Stimulated activated CD4-positive, alpha-beta T cell treated with anti-CD3 and anti-CD28 coated beads, Interleukin-2, amount 100 ng/mL, for 24 hours (primary cell): ENCODE measurements at regions not wholly inside any gene's neighbourhood (a gene's known extent, or its start where the extent isn't known, plus 50 kb on each side); places are given as distances from the start of the nearest gene placed in this dataset.
A peak's percentile ranks its signal among the peaks of the same experiment; 100 is the strongest.
"Not testable (repeated sequence)": the region's sequence is repeated elsewhere in the genome, so short reads cannot be mapped to it uniquely, and the experiment has no call there.

Experiments used
- DNase-seq, 2 donors: peaks; one replicate each; pipeline ENCODE4 v3.0.0-alpha.2; 2020

GRCh38 chr14:34059037-34059924 lies 108.4 kb upstream of the EGLN3 start:
- no peak for DNase-seq

DNA sequence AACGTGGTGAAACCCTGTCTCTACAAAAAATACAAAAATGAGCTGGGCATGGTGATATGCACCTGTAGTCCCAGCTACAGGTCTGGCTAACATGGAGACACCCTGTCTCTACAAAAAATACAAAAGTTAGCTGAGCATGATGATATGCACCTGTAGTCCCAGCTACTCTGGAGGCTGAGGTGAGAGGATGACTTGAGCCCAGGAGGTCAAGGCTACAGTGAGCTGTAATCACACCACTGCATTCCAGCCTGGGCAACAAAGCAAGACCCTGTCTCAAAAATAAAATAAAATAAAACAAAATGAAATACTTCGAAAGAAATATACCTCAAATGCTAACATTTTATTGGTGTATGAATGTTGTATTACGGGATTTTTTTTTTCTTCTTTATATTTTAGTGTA lies 107.6 kb upstream of the EGLN3 start:
- DNase-seq = no peak

GRCh38 chr14:34056046-34056445 lies 105.2 kb upstream of the EGLN3 start:
- DNase-seq = no peak

- DNase-seq = no peak
Observed at GRCh38 chr14:34055157-34055950, 104.5 kb upstream of the EGLN3 start.

DNA sequence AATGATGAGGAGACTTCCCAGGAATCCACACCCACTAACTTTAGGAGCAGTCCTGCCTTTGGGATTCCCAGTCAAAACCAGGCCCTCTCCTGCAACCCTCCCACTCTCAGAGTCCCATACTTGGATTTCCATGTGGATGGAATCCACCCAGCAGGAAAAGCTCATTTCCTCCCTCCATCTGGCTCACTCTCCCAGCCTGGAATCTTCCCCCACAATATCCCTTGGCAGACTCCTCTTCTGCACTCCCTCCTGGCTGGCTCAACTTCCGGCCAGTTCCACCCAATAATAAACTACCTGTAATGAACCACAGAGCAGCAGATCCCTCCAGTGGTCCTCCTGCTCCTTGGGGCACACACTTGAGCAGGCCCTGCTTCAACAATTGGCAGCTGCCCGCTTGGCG lies 102.8 kb upstream of the EGLN3 start:
- no peak for DNase-seq

GRCh38 chr14:34052658-34053014 lies 101.8 kb upstream of the EGLN3 start:
- no peak for DNase-seq

GRCh38 chr14:34051966-34052657 lies 101.2 kb upstream of the EGLN3 start:
- DNase-seq = no peak

- no peak for DNase-seq
Observed at GRCh38 chr14:34050606-34051005, 99.7 kb upstream of the EGLN3 start.

DNA sequence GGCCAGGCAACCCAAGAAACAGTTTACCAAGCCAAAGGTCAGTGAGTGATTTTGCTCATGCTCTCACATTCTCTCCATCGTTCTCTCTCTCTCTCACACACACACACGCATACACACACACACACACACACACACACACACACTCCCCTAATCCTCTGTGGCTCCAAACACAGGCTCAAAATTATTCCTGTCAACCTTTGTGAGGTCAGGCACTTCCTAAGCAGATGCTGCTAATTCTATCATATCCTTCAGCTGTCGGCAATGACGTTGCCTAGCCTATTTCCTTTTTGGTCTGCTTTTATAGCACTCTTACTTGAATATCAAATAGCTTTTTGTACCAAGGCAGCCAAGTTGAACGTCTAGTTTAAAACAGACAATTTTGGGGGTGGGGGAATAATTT lies 98.9 kb upstream of the EGLN3 start:
- DNase-seq = no peak

DNA sequence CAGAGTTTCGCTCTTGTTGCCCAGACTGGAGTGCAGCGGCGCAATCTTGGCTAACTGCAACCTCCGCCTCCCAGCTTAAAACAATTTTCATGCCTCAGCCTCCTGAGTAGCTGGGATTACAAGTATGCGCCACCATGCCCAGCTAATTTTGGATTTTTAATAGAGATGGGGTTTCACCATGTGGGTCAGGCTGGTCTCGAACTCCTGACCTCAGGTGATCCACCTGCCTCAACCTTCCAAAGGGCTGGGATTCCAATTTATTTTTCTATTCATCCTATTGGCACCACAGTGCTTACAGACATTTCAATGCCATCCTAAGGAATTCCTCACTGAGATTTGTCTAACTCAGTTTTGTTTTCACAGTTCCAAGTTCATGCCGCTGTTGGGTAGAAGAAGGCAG lies 98.3 kb upstream of the EGLN3 start:
- DNase-seq = not testable (repeated sequence)

GRCh38 chr14:34046799-34047520 lies 96.1 kb upstream of the EGLN3 start:
- DNase-seq = no peak

- no peak for DNase-seq
Observed at GRCh38 chr14:34044666-34045306, 93.9 kb upstream of the EGLN3 start.

- DNase-seq = no peak
Observed at GRCh38 chr14:34044373-34044637, 93.4 kb upstream of the EGLN3 start.

GRCh38 chr14:34043627-34044372 lies 92.9 kb upstream of the EGLN3 start:
- DNase-seq = peak; percentile 62 to 70

GRCh38 chr14:34041220-34041619 lies 90.3 kb upstream of the EGLN3 start:
- no peak for DNase-seq

DNA sequence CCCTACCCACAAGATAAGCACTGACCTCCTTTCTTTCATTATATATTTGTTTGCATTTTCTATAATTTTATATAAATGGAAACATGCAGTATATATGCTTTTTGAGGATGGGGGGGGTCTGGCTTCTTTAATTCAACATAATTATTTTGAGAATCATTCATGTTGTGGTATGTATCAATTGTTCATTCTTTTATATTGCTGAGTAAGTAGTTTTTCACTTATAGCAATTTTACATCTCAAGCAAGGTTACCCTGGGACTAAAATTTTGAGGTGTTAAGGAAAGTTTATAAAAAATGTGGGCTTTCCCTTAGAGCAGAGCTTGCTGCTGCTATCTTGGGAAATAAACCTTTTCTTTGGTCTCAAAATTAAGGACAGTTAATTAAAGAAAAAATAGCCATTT lies 89.9 kb upstream of the EGLN3 start:
- DNase-seq = no peak

DNA sequence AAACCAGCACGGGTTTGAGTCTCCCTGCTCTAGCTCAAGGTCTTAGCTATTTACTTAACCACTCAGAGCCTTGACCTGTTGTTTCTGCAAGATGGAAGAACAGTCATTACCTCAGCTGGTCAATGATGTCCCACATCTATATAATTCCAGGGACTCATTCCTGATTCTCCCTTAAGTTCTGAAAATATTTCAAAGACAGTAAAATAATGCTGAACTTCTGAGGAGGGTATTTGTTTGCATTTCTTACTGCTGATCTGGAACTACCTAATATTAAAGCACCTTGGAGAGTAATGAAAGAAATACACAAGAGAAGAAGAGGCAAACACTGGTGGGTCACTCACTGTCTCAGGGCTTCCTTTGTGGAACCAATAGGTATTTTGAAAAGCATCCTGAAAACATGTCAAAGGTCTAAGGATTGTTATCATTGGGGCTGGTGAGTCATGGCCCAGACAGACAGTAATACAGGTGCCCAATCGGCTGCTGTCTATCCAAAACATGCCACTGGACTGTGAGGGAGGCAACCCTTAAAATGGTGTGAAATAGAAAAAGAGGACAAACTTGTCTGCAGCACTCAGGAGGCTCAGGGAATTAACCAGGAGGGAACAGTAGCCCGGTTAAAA lies 88.7 kb upstream of the EGLN3 start:
- no peak for DNase-seq

- no peak for DNase-seq
Observed at GRCh38 chr14:34038358-34039057, 87.6 kb upstream of the EGLN3 start.

DNA sequence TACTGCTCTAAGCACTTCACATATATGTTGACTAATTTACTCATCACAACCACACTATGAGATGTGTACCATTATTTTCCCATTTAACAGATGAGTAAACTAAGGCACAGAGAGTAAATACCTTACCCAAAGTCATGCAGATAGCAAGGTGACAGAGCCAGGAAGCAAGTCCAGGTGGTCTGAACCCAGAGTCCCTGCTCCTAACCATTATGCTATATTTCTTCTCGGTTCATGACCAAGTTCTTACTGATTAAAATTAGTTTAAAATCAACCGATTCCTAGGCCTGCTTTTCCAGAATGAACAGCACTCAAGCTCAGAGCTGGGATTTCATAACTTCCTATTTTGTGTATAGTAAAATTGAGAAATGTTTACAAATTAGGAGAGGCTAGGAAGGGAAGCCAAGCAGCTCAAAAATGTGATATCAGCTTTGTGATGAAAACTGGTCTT lies 85.5 kb upstream of the EGLN3 start:
- DNase-seq = no peak

- no peak for DNase-seq
Observed at GRCh38 chr14:34035934-34036250, 85.0 kb upstream of the EGLN3 start.
